ENCODE measurements at regions not wholly inside any gene's neighbourhood (a gene's known extent, or its start where the extent isn't known, plus 50 kb on each side); places are given as distances from the start of the nearest gene placed in this dataset.

GRCh38 chr3:56985878-56986277 lies 74.6 kb upstream of the SPATA12 start:
- Histone ChIP-seq H3K27ac (ENCODE audit: low read length) (no peak overlapping the region), H3K4me3 (ENCODE audit: low read length) (no peak overlapping the region), H3K9me3 (replicated peaks; ENCODE audit: control insufficient read depth, low read depth, low read length) (no peaks in the 10 kb centered on the region), H3K27me3 (ENCODE audit: control insufficient read depth, insufficient read depth, low read length) (no peaks in the 10 kb centered on the region), H3K4me1 (ENCODE audit: control insufficient read depth, insufficient read depth, low read length) (peaks cover 37% of the 10 kb centered on the region), H3K36me3 (ENCODE audit: control insufficient read depth, insufficient read depth, low read length) (peaks cover 12% of the 10 kb centered on the region)
- no peak for DNase-seq
- 80% methylated on average over 1 of the region's 2 CpGs for WGBS (ENCODE audit: insufficient coverage)

DNA sequence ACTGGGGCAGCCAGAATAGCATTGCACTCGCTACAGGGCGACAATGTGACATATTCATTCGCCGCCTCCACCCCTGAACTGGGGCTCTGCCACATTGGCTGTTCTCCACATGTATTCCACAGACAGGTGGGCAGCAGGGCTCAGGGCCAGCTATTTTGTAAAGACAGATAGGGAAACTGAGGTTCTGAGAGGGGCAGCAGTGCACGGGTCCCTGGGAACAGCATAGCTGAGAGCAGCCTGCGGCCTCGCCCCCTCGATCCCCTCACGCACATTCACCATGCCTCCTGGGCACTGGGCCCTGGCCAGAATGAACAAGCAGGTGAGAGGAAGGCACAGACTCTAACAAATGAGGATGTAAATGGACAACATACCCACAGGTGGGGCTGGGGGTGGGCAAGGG lies 75.0 kb upstream of the SPATA12 start:
- H3K4me1 ChIP-seq (ENCODE audit: control insufficient read depth, insufficient read depth, low read length) = peaks cover 40% of the 10 kb centered on the region

GRCh38 chr3:56983427-56983826 lies 77.0 kb upstream of the SPATA12 start:
- Histone ChIP-seq H3K27me3 (ENCODE audit: control insufficient read depth, insufficient read depth, low read length) (no peaks in the 10 kb centered on the region), H3K4me1 (ENCODE audit: control insufficient read depth, insufficient read depth, low read length) (peaks cover 28% of the 10 kb centered on the region), H3K36me3 (ENCODE audit: control insufficient read depth, insufficient read depth, low read length) (peaks cover 19% of the 10 kb centered on the region), H3K27ac (ENCODE audit: low read length) (no peak overlapping the region), H3K4me3 (ENCODE audit: low read length) (no peak overlapping the region), H3K9me3 (replicated peaks; ENCODE audit: control insufficient read depth, low read depth, low read length) (no peaks in the 10 kb centered on the region)
- WGBS (ENCODE audit: insufficient coverage) = 90% methylated on average over 5 of the region's 8 CpGs
- no peak for DNase-seq

More for the DNA sequence above, 75.0 kb upstream of the SPATA12 start:
- DNase-seq = no peak
- Histone ChIP-seq H3K36me3 (ENCODE audit: control insufficient read depth, insufficient read depth, low read length) (peaks cover 16% of the 10 kb centered on the region), H3K4me3 (ENCODE audit: low read length) (no peak overlapping the region), H3K27ac (ENCODE audit: low read length) (no peak overlapping the region), H3K9me3 (replicated peaks; ENCODE audit: control insufficient read depth, low read depth, low read length) (no peaks in the 10 kb centered on the region), H3K27me3 (ENCODE audit: control insufficient read depth, insufficient read depth, low read length) (no peaks in the 10 kb centered on the region)
- WGBS (ENCODE audit: insufficient coverage) = 93% methylated on average over 4 of the region's 9 CpGs

DNA sequence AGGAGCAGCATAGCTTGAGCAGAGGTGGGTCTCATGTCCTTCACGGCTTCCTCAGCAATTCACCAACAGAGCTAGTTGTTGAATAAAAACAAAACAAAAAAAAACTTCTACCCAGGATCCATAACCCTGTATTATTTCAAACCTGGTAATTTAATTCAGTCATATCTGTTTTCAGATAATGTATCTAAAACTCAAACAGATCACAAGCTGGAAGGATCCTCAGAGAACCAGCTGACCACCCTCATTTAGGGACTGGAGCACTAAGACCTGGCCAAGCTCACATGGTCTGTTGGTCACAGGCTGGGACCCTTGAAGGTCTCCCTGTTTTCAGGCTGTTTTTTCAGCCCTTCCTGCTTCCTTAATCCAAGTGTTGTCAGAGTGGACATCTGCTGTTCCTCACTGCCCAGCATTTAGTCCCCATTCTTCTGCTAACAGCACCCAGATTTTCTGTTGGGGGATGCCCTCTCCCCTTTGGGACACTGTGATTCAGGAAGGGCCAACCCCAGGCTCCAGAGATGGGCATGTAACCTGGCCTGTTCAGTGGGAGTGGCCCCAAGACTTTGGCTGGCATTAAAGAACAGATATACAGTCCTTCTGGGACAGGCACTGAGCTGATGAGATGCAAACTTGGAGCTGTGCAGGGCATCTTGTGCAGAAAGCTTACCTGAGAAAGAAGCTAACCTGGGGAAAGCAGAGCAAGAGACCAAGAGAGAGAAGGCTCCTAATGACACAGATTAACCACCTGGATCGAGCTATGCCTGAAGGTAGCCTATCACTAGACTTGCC lies 78.8 kb upstream of the SPATA12 start:
- no CpG with 5 or more reads among the region's 2 CpGs for whole genome bisulfite sequencing (ENCODE audit: insufficient coverage)
- Histone ChIP-seq H3K4me3 (ENCODE audit: low read length) (no peak overlapping the region), H3K27ac (ENCODE audit: low read length) (no peak overlapping the region), H3K9me3 (replicated peaks; ENCODE audit: control insufficient read depth, low read depth, low read length) (no peaks in the 10 kb centered on the region), H3K27me3 (ENCODE audit: control insufficient read depth, insufficient read depth, low read length) (no peaks in the 10 kb centered on the region), H3K4me1 (ENCODE audit: control insufficient read depth, insufficient read depth, low read length) (peaks cover 38% of the 10 kb centered on the region), H3K36me3 (ENCODE audit: control insufficient read depth, insufficient read depth, low read length) (peaks cover 19% of the 10 kb centered on the region)
- DNase-seq = no peak

GRCh38 chr3:56980798-56981390 lies 79.6 kb upstream of the SPATA12 start:
- DNase-seq = no peak
- H3K9me3 ChIP-seq (replicated peaks; ENCODE audit: control insufficient read depth, low read depth, low read length) = no peaks in the 10 kb centered on the region
- H3K36me3 ChIP-seq (ENCODE audit: control insufficient read depth, insufficient read depth, low read length) = peaks cover 19% of the 10 kb centered on the region
- no peaks in the 10 kb centered on the region for H3K27me3 ChIP-seq (ENCODE audit: control insufficient read depth, insufficient read depth, low read length)
- no CpG with 5 or more reads among the region's 5 CpGs for WGBS (ENCODE audit: insufficient coverage)
- peaks cover 32% of the 10 kb centered on the region for H3K4me1 ChIP-seq (ENCODE audit: control insufficient read depth, insufficient read depth, low read length)
- no peak overlapping the region for H3K4me3 ChIP-seq (ENCODE audit: low read length)
- peak overlapping the region; percentile 38 for H3K27ac ChIP-seq (ENCODE audit: low read length)

DNA sequence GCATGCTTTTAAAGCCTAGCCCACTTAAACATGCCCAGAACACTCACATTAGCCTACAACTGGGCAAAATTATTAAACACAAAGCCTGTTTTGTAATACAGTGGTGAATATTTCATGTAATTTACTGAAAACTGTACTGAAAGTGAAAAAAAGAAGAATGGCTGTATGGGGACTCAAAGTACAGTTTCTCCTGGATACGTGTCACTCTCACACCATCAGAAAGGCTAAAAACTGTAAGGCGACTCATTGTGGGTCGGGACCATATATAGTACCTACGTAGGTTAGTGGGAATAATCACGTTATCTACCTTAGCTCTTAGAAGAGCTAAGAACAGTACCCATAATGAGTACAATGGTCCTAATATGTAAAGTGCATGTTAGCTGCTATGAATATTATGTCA lies 80.2 kb upstream of the SPATA12 start:
- peaks cover 19% of the 10 kb centered on the region for H3K36me3 ChIP-seq (ENCODE audit: control insufficient read depth, insufficient read depth, low read length)
- H3K4me3 ChIP-seq (ENCODE audit: low read length) = no peak overlapping the region
- WGBS (ENCODE audit: insufficient coverage) = no CpG with 5 or more reads among the region's 5 CpGs
- H3K9me3 ChIP-seq (replicated peaks; ENCODE audit: control insufficient read depth, low read depth, low read length) = no peaks in the 10 kb centered on the region
- DNase-seq = no peak
- H3K4me1 ChIP-seq (ENCODE audit: control insufficient read depth, insufficient read depth, low read length) = peaks cover 25% of the 10 kb centered on the region
- H3K27me3 ChIP-seq (ENCODE audit: control insufficient read depth, insufficient read depth, low read length) = no peaks in the 10 kb centered on the region
- no peak overlapping the region for H3K27ac ChIP-seq (ENCODE audit: low read length)

GRCh38 chr3:56979791-56980190 lies 80.7 kb upstream of the SPATA12 start:
- no peaks in the 10 kb centered on the region for H3K27me3 ChIP-seq (ENCODE audit: control insufficient read depth, insufficient read depth, low read length)
- no peak for DNase-seq
- peaks cover 19% of the 10 kb centered on the region for H3K36me3 ChIP-seq (ENCODE audit: control insufficient read depth, insufficient read depth, low read length)
- H3K4me3 ChIP-seq (ENCODE audit: low read length) = no peak overlapping the region
- peaks cover 26% of the 10 kb centered on the region for H3K4me1 ChIP-seq (ENCODE audit: control insufficient read depth, insufficient read depth, low read length)
- H3K27ac ChIP-seq (ENCODE audit: low read length) = no peak overlapping the region
- H3K9me3 ChIP-seq (replicated peaks; ENCODE audit: control insufficient read depth, low read depth, low read length) = no peaks in the 10 kb centered on the region
- WGBS (ENCODE audit: insufficient coverage) = 93% methylated on average over 2 of the region's 6 CpGs

DNA sequence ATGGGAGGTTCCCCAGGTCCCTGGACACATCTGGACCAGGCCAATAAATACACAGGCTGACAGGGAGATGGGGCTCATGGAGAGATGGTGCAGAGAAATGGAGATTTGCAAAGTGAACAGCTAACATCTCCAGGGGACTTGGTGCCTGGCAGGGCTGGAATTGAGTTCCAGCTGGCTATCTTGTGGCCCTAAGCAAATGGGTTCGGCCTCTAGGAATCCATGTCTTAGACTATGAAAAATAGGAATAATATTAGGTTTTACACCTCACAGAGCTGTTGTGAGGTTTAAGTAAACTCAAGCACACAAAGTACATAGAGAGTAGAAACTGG lies 82.9 kb upstream of the SPATA12 start:
- no peak for DNase-seq
- Histone ChIP-seq H3K27me3 (ENCODE audit: control insufficient read depth, insufficient read depth, low read length) (no peaks in the 10 kb centered on the region), H3K4me3 (ENCODE audit: low read length) (no peak overlapping the region), H3K4me1 (ENCODE audit: control insufficient read depth, insufficient read depth, low read length) (peaks cover 26% of the 10 kb centered on the region), H3K36me3 (ENCODE audit: control insufficient read depth, insufficient read depth, low read length) (peaks cover 19% of the 10 kb centered on the region), H3K27ac (ENCODE audit: low read length) (peak overlapping the region; percentile 49), H3K9me3 (replicated peaks; ENCODE audit: control insufficient read depth, low read depth, low read length) (no peaks in the 10 kb centered on the region)
- no CpG with 5 or more reads among the region's 1 CpG for WGBS (ENCODE audit: insufficient coverage)

DNA sequence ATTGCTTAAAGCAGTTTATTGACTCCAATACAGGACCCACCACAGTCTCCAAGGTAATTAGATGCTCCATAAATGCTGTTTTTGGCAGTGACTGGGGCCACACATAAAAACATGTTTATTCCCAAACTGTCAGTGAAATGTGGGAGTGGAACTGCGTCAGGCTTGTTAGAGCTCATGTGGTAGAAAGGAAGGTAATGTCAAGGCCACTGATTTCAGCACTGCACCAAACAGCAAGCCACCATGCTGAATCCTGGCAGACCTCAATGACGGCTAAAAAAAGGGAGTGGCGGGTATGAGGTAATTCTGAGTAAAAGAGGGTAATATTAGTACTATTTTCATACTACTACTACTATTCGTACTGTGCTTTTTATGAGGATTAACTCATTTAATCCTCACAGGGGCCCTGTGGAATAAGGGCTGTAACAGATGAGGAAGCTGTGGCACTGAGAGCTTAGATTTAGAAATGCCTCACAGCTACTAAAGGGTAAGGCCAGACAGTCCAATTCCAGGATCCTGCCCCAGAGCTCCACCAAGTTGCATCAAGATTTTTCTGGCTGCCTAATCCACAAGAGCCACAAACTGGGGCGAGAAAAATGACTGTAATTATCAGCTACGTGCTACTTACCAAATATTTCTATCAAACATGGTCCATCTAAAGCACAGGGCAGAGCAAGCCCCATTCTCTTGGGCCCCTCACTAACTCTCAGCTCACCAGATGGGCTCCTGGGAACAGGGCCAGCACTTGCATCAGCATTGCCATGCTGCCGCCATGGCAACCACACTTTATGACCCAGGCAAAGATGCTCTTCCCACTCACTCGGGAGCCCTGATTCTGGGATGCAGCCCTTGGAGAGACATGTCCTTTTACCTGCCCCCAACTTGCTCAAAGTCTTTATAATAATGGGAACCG lies 83.6 kb upstream of the SPATA12 start:
- 72% methylated on average over 3 of the region's 9 CpGs for WGBS (ENCODE audit: insufficient coverage)
- peak; percentile 65 for DNase-seq

GRCh38 chr3:56975567-56975966 lies 84.9 kb upstream of the SPATA12 start:
- no CpG with 5 or more reads among the region's 1 CpG for whole genome bisulfite sequencing (ENCODE audit: insufficient coverage)
- Histone ChIP-seq H3K36me3 (ENCODE audit: control insufficient read depth, insufficient read depth, low read length) (peaks cover 7% of the 10 kb centered on the region), H3K4me1 (ENCODE audit: control insufficient read depth, insufficient read depth, low read length) (peaks cover 16% of the 10 kb centered on the region), H3K9me3 (replicated peaks; ENCODE audit: control insufficient read depth, low read depth, low read length) (no peaks in the 10 kb centered on the region), H3K4me3 (ENCODE audit: low read length) (no peak overlapping the region), H3K27ac (ENCODE audit: low read length) (no peak overlapping the region), H3K27me3 (ENCODE audit: control insufficient read depth, insufficient read depth, low read length) (no peaks in the 10 kb centered on the region)
- peak; percentile 90 for DNase-seq

More for the DNA sequence above, 83.6 kb upstream of the SPATA12 start:
- Histone ChIP-seq H3K27ac (ENCODE audit: low read length) (peak overlapping the region; percentile 56), H3K27me3 (ENCODE audit: control insufficient read depth, insufficient read depth, low read length) (no peaks in the 10 kb centered on the region), H3K4me3 (ENCODE audit: low read length) (no peak overlapping the region), H3K36me3 (ENCODE audit: control insufficient read depth, insufficient read depth, low read length) (peaks cover 16% of the 10 kb centered on the region), H3K9me3 (replicated peaks; ENCODE audit: control insufficient read depth, low read depth, low read length) (no peaks in the 10 kb centered on the region), H3K4me1 (ENCODE audit: control insufficient read depth, insufficient read depth, low read length) (peaks cover 26% of the 10 kb centered on the region)
